ENCODE measurements at regions not wholly inside any gene's neighbourhood (a gene's known extent, or its start where the extent isn't known, plus 50 kb on each side); places are given as distances from the start of the nearest gene placed in this dataset.

GRCh38 chr5:174234388-174234787 is 188.9 kb downstream of the NSG2 start:
- Histone ChIP-seq H3K4me1 (ENCODE audit: insufficient read depth, low read length) (no peaks in the 10 kb centered on the region), H3K9ac (ENCODE audit: low read depth, low read length) (no peak overlapping the region), H3K9me3 (ENCODE audit: control insufficient read depth, insufficient read depth, low read length) (no peaks in the 10 kb centered on the region), H3K36me3 (ENCODE audit: insufficient read depth, low read length) (no peaks in the 10 kb centered on the region)

DNA sequence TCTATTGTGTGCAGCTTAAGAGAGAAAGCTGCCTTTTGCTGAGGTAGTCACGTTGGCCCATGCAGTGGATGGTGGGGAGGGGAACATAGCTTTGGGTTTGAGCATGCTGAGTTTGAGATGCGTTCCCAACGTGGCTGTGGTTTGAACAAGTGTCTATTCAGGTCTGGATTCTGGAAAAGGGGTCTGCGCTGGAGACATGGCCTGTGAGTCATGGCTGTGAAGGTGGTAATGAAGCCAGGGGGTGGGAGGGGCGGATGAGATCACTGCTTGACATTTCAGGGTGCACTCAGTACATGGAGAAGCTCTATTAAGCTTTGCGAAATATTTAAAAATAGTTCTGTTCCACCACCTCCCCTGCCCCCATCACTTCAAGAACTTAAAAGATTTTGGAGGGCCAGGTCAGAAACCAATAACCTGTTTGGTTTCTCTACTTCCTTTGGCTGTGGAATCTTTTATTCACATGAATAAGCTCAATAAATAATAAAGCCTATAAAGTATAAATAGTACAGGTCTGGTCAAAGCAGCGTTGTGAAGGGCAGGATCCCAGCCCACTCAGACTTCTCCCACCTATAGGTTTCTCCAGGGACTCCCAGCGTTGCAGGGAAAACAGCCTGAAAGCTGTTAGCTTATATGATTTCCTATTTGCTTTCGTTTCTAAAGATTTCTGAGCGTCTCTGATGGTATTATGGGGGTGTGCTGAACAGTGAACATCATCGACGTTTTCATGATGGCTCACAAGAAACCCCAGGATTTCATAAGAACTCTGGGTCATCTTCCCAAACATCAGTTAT is 189.9 kb downstream of the NSG2 start:
- Histone ChIP-seq H3K9me3 (ENCODE audit: control insufficient read depth, insufficient read depth, low read length) (no peaks in the 10 kb centered on the region), H3K4me1 (ENCODE audit: insufficient read depth, low read length) (no peaks in the 10 kb centered on the region), H3K36me3 (ENCODE audit: insufficient read depth, low read length) (no peaks in the 10 kb centered on the region), H3K9ac (ENCODE audit: low read depth, low read length) (no peak overlapping the region)

- H3K9ac ChIP-seq (ENCODE audit: low read depth, low read length) = no peak overlapping the region
- H3K36me3 ChIP-seq (ENCODE audit: insufficient read depth, low read length) = no peaks in the 10 kb centered on the region
Observed at GRCh38 chr5:174236070-174236469, 190.6 kb downstream of the NSG2 start.

GRCh38 chr5:174239718-174240117 is 194.2 kb downstream of the NSG2 start:
- H3K9ac ChIP-seq (ENCODE audit: low read depth, low read length) = no peak overlapping the region

More at GRCh38 chr5:174236070-174236469, 190.6 kb downstream of the NSG2 start:
- H3K9me3 ChIP-seq (ENCODE audit: control insufficient read depth, insufficient read depth, low read length) = no peaks in the 10 kb centered on the region
- no peaks in the 10 kb centered on the region for H3K4me1 ChIP-seq (ENCODE audit: insufficient read depth, low read length)

DNA sequence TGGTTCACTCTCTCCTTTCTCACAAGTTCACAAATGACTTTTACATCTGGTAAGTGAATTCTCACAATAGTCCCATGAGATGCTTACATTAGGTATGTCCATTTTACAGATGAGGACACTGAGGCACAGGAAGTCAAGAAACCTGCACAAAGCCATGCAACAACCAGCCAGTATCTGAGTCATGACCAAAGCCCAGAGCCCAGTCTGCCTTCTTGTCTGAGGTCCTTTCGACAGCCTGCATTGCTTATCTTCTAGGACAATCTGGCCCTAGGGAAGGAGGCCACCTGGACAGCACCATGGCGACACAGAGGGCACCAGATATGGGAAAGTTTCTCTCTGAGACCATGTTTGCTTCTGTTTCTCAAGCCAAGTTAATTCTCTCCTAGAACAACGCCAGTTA is 197.1 kb downstream of the NSG2 start:
- Histone ChIP-seq H3K36me3 (ENCODE audit: insufficient read depth, low read length) (no peaks in the 10 kb centered on the region), H3K4me1 (ENCODE audit: insufficient read depth, low read length) (no peaks in the 10 kb centered on the region), H3K9me3 (ENCODE audit: control insufficient read depth, insufficient read depth, low read length) (no peaks in the 10 kb centered on the region), H3K9ac (ENCODE audit: low read depth, low read length) (no peak overlapping the region)

More at GRCh38 chr5:174239718-174240117, 194.2 kb downstream of the NSG2 start:
- Histone ChIP-seq H3K4me1 (ENCODE audit: insufficient read depth, low read length) (no peaks in the 10 kb centered on the region), H3K9me3 (ENCODE audit: control insufficient read depth, insufficient read depth, low read length) (no peaks in the 10 kb centered on the region), H3K36me3 (ENCODE audit: insufficient read depth, low read length) (no peaks in the 10 kb centered on the region)

DNA sequence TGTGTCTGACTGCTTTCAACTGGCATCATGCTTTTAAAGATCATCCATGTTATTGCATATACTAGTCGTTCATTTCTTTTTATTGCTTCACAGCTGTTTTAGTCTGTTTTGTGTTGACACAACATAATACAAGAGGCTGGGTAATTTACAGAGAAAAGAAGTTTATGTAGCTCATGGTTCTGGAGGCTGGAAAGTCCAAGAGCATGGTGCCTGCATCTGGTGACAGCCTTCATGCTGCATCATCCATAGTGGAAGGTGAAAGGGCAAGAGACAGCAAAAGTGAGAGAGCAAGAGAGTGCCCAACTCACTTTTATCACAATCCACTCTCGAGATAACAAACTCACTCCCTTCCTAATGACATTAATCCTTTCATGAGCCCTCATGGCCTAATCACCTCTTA is 198.4 kb downstream of the NSG2 start:
- Histone ChIP-seq H3K9ac (ENCODE audit: low read depth, low read length) (no peak overlapping the region), H3K4me1 (ENCODE audit: insufficient read depth, low read length) (no peaks in the 10 kb centered on the region), H3K9me3 (ENCODE audit: control insufficient read depth, insufficient read depth, low read length) (no peaks in the 10 kb centered on the region), H3K36me3 (ENCODE audit: insufficient read depth, low read length) (no peaks in the 10 kb centered on the region)

- Histone ChIP-seq H3K9me3 (ENCODE audit: control insufficient read depth, insufficient read depth, low read length) (no peaks in the 10 kb centered on the region), H3K36me3 (ENCODE audit: insufficient read depth, low read length) (no peaks in the 10 kb centered on the region), H3K4me1 (ENCODE audit: insufficient read depth, low read length) (no peaks in the 10 kb centered on the region), H3K9ac (ENCODE audit: low read depth, low read length) (no peak overlapping the region)
Observed at GRCh38 chr5:174245516-174246075, 200.1 kb downstream of the NSG2 start.

- no peak overlapping the region for H3K9ac ChIP-seq (ENCODE audit: low read depth, low read length)
- no peaks in the 10 kb centered on the region for H3K9me3 ChIP-seq (ENCODE audit: control insufficient read depth, insufficient read depth, low read length)
- H3K4me1 ChIP-seq (ENCODE audit: insufficient read depth, low read length) = no peaks in the 10 kb centered on the region
- H3K36me3 ChIP-seq (ENCODE audit: insufficient read depth, low read length) = no peaks in the 10 kb centered on the region
Observed at GRCh38 chr5:174246743-174247142, 201.2 kb downstream of the NSG2 start.

- Histone ChIP-seq H3K36me3 (ENCODE audit: insufficient read depth, low read length) (no peaks in the 10 kb centered on the region), H3K4me1 (ENCODE audit: insufficient read depth, low read length) (no peaks in the 10 kb centered on the region), H3K9me3 (ENCODE audit: control insufficient read depth, insufficient read depth, low read length) (no peaks in the 10 kb centered on the region), H3K9ac (ENCODE audit: low read depth, low read length) (no peak overlapping the region)
Observed at GRCh38 chr5:174247301-174247700, 201.8 kb downstream of the NSG2 start.

DNA sequence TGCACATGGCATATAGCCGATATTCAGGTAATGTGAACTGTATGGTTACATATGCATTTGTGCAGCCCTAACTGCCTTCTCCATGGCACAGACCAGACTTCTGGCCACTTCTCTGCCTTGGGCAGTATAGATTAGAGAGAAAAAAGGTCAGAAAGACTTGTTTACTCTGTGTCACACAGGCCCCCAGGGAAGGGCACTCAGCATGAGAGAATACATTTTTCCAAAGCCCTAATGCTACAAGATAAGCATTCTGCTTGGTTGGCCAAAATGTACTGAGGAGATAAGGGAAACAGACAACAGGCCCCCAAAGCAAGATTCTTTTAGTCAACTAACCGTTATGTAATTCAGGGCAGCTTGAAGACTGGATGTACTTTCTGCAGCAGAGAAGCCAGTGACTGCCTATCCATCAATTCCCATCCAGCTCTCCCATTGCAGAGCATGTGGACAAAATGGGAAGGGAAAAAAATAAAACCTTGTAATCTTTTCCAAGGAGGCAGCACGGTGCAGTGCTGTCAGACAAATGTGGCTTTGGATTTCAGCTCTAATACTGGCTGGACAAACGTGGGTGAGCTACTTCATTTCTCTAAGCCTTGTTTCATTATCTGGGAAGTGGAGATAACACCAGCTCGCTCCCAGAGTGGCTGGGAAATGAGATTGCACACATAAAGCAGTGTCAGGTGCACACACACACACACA is 205.9 kb downstream of the NSG2 start:
- Histone ChIP-seq H3K9ac (ENCODE audit: low read depth, low read length) (no peak overlapping the region), H3K4me1 (ENCODE audit: insufficient read depth, low read length) (no peaks in the 10 kb centered on the region), H3K36me3 (ENCODE audit: insufficient read depth, low read length) (no peaks in the 10 kb centered on the region), H3K9me3 (ENCODE audit: control insufficient read depth, insufficient read depth, low read length) (no peaks in the 10 kb centered on the region)

DNA sequence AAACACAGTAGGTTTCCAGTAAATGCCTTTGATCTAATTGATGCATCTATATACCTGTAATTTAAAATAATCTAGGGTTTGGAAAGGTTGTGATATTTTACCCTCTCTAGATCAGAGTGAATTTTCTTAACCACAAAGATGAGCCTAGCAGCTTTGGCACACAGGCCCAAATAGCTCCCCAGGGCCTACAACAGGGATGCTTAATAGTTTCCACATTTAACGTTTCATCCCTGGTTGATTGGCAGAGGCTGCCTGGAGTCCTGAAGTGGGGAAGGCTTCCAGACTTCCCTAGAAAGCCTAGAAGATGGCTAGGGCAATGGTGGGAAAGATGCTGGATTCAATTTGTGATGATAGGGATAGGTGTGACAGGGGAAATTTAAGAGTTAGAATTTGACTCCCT is 206.6 kb downstream of the NSG2 start:
- no peak overlapping the region for H3K9ac ChIP-seq (ENCODE audit: low read depth, low read length)
- no peaks in the 10 kb centered on the region for H3K9me3 ChIP-seq (ENCODE audit: control insufficient read depth, insufficient read depth, low read length)
- H3K36me3 ChIP-seq (ENCODE audit: insufficient read depth, low read length) = no peaks in the 10 kb centered on the region
- no peaks in the 10 kb centered on the region for H3K4me1 ChIP-seq (ENCODE audit: insufficient read depth, low read length)

- Histone ChIP-seq H3K9me3 (ENCODE audit: control insufficient read depth, insufficient read depth, low read length) (no peaks in the 10 kb centered on the region), H3K4me1 (ENCODE audit: insufficient read depth, low read length) (no peaks in the 10 kb centered on the region), H3K36me3 (ENCODE audit: insufficient read depth, low read length) (no peaks in the 10 kb centered on the region), H3K9ac (ENCODE audit: low read depth, low read length) (no peak overlapping the region)
Observed at GRCh38 chr5:174259696-174260420, 214.4 kb downstream of the NSG2 start.

DNA sequence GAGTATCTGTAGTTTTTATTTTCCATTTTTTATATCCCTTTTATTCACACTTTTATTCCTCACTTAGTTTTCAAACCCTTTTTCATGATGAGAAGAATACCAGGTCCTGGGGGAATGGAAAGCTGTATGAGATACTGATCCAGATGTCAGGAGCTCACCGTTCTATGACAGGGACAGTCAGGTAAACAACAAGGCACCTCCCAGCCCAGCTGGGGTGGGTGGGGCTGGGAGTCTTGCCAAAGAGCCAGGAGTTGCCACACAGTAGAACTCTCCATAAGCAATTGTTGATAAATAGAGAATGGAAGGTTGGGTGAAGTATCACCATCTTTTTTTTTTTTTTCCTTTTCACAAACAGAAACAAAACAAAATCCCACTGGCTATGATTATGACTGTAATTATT is 225.8 kb downstream of the NSG2 start:
- H3K36me3 ChIP-seq (ENCODE audit: insufficient read depth, low read length) = no peaks in the 10 kb centered on the region
- no peaks in the 10 kb centered on the region for H3K4me1 ChIP-seq (ENCODE audit: insufficient read depth, low read length)
- H3K9me3 ChIP-seq (ENCODE audit: control insufficient read depth, insufficient read depth, low read length) = no peaks in the 10 kb centered on the region
- H3K9ac ChIP-seq (ENCODE audit: low read depth, low read length) = no peak overlapping the region

DNA sequence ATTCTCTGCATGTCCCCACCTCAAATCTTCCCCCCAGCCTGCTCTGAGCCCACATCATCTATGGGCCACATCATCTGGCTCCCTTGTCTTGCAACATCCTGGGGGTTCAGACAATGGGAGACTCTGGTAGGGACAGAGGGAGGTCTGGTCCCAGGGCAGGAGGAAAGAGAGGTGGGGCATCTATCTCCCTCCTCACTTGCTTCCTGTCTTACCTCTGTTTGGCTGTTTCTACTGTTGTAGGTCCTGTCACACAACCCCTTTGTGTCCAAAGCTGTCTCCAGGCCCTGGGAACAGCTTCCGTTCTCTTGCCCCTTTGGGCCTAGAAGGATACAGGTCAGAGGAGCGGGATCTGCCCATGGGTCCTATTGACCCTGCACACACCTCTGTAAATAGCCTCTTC is 227.2 kb downstream of the NSG2 start:
- Histone ChIP-seq H3K9me3 (ENCODE audit: control insufficient read depth, insufficient read depth, low read length) (no peaks in the 10 kb centered on the region), H3K36me3 (ENCODE audit: insufficient read depth, low read length) (no peaks in the 10 kb centered on the region), H3K4me1 (ENCODE audit: insufficient read depth, low read length) (no peaks in the 10 kb centered on the region), H3K9ac (ENCODE audit: low read depth, low read length) (no peak overlapping the region)

All from ES-I3 (cell line).